ENCODE measurements at regions not wholly inside any gene's neighbourhood (a gene's known extent, or its start where the extent isn't known, plus 50 kb on each side); places are given as distances from the start of the nearest gene placed in this dataset.

DNA sequence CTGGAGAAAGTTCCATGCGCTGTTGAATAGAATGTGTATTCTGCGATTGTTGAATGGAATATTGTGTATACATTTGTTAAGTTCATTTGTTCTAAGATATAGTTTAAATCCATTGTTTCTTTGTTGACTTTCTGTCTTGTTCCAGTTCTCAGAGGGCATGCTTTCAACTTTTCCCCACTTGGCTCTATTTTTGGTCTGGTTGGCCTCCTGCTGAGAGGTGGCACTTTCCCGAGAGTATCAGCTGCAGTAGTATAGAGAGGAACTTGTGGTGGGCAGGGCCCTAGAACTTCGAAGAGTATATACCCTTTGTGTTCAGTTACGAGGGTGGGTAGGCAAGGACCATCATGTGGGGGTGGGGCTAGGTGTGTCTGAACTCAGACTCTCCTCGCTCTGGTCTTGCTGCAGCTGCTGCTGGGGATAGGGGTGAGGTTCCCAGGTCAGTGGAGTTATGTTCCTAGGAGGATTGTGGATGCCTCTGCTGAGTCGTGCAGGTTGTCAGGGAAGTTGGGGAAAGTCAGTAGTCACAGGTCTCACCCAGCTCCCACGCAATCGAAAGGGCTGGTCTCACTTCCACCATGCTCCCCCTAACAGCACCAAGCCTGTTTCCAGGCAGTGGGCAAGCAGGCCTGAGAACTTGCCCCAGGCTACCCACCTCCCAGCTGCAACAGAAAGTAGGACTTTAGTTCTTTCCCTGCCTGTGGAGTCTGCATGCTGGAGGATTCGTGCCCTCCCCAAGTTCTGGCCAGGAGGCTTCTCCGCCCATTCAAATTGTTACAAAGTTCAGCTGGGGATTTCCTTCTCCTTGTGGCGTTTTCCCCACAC lies 118.9 kb upstream of the SSTR4 start:
- no peak for DNase-seq (ENCODE audit: low read depth in 2 of 2)

DNA sequence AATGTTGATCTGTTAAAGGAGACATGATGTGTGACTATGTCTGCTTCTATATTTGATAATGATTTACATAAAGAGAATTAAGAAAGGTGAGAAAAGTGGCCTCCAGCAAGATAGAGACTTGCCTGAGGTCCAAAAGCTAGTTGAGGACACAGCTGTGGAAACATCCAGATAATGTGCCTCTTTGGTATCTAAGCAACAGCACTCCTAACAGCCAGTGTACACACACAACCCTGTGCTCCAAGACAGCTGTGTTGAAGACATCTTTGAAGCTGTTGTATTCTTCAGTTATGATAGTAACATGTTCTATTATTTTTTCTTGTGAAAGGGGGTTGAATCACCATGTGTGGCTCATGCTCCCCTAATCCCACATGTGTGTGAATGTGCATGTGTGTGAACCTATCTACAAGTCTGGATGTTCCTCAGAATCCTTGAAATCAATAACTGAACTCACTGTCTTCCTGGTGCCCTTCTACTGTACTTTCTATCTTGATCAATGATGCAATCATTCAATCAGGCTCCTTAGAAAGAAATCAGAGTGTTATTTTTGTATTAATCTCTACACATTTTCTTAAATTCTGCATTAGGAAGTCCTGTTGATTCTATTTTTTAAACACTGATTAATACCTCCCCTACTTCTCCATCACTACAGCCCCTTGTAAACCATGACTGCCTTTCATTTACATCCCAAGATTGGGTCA lies 116.7 kb upstream of the SSTR4 start:
- DNase-seq (ENCODE audit: low read depth in 2 of 2) = no peak

DNA sequence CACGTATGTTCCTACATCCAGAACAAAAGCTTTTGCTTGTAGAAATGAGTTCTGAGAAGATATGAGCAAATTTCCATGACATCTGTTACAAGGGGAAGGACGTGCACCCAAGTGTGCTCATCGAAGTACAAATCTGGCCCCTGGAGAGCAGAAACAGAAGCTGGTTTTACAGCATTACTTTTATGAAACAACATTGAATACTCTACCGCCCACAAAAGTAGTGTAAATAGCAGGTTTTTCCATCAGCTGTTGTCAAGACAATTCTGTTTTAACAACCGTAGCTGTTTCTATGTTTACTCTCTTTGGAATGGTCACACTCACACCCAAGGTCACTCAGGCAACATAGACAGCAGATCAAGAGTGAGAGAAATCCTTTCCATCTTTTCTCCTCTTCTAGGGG lies 114.2 kb upstream of the SSTR4 start:
- DNase-seq (ENCODE audit: low read depth in 2 of 2) = no peak

DNA sequence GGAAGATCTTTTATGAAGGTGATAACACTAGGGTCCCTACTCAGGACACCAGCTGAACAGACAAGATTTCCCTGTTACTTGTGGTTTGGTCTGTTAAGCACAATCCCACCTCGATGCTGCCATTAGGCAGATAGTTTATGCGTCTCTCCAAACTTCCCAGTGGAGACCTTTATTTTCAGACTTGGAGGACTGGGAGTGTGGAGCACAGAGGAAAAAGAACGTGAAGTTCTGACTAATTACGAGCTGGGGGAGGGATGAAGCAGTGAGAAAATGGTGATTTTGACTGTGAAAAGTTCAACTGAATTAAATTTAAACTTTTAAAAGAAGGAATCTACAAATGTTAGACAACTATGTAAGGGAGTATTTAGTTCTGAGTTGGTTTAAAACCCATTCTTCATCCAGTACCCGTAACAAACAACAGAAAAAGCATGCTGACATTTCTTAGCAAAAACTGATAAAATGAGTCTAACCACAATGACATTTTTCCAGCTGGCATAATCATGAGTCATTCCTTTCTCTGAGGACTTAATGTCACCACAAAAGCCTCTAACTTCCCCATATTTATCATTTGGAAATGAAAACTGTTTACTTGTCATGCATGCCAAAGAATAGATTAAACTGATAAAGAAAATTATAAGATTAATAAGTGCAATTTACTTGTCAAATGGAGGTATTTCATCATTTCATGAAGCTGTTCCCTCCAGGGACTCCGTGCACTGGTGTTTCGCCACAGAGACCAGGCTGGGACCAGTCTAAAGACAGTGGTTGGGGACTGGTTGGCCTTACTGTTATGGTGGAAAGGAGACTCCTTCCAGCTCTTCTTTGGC lies 113.3 kb upstream of the SSTR4 start:
- peak; percentile 63 to 68 for DNase-seq (ENCODE audit: low read depth in 2 of 2)

DNA sequence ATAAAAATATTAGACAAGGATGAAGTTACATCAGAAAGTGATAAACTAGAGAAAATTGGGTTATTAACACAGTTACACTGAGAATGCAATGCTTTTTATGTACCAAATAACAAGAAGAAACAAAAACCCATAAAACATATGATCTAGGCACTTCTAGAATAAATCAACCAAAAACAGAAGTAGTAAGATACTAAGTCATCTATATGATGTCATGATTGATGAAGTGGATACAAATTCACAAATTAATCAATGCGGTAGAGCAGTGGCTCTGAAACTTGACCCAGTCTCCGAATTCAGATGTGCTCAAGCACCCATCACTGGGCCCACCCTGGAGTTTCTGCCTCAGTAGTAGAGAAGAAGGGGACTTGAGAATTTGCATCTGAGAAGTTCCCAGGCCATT lies 112.1 kb upstream of the SSTR4 start:
- DNase-seq (ENCODE audit: low read depth in 2 of 2) = no peak

DNA sequence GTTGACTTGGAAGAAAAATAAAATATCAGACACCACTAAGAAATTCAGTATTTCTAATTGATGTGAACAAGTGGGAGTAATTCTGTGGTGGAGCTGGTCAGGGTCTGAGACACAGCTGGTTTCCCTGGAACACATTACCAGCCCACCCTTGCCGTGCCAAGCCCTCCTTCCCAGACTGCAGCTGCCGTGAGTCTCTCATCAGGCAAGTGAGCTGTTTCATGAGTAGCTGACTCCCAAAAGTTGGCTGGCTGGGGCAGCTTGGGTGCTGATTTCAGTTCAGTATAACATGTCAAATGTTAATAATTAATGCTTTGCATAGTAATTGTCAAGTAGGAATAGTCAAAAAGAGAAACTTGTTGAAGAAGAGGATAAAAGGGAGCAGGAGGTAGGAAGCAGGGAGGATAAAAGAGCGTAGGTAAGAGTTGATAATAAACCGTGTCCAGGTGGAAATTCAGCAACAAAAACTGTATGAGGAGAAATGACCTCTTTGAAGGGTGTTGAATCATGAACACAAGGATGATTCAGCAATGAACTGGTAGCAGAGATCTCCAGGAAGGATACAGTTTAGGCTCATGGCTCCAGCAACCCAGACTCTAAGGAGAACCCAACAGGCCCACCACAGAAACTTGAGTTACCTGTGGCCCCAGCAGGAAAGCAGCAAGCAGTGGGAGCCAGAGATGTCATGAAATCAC lies 110.9 kb upstream of the SSTR4 start:
- no peak for DNase-seq (ENCODE audit: low read depth in 2 of 2)

DNA sequence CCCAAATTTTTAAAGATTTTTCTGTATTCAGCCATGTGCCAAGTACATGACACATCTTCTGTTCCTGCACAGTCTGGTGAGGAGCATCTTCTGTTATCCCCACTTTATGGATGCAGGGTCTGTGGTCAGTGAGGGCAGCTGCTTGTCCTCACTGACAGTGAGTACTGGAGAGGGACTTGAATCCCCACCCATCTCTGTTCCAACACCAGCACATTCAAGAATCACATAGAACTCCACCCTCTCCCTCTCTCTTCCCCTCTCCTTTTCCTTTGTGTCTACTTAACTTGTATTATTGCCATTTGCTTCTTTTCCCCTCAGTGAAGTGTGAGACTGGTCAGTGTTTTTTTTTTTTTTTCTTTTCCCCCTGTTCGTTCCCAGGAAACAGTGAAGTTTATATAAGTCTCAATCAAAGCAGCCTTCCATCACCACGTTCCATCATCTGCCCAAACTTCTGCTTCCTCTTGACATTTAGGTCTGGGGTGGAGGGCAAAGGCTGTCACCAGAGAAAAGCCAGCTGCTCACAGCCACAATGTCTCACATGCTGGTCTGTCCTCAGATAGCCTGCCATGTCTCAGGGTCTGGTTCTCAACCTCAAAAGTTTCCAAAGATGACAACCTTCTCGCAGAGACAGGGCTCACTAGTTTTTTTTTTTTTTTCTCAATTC lies 110.0 kb upstream of the SSTR4 start:
- no peak for DNase-seq (ENCODE audit: low read depth in 2 of 2)

DNA sequence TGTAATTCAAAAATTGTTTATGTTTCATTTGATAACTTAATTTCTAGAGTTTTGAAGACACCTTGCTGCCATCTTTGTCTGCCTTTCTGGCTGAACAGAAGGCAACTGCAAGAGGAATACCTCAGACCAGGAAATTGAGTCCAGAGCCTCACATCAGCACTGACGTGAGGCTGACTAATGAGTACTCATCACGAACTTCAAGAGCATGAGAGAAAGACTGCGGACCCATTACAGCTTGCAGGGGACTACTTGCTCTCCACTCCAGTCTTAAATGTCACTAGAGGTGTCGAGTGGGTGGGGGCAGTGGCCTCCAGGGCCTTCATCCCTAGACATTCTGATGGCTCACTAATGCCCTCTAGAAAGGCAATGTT lies 109.5 kb upstream of the SSTR4 start:
- DNase-seq (ENCODE audit: low read depth in 2 of 2) = no peak

DNA sequence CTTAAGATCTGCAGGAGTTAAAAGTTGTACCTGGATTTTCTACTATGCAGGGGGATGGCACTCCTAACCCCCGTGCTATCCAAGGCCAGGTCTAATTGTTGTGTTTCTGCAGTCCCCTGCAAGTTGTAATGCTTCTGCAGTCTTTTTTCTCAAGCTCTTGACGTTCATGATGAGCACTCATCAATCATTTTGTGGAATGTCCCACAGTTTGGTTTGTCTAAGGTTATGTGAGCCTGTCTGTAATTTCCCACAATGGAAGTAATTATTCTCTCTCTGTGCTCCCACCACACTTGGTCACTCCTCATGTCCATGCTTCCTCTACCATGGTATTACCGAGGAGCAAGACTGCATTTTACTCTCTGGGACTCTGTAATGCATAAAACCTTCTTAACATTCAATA lies 107.6 kb upstream of the SSTR4 start:
- DNase-seq (ENCODE audit: low read depth in 2 of 2) = no peak

DNA sequence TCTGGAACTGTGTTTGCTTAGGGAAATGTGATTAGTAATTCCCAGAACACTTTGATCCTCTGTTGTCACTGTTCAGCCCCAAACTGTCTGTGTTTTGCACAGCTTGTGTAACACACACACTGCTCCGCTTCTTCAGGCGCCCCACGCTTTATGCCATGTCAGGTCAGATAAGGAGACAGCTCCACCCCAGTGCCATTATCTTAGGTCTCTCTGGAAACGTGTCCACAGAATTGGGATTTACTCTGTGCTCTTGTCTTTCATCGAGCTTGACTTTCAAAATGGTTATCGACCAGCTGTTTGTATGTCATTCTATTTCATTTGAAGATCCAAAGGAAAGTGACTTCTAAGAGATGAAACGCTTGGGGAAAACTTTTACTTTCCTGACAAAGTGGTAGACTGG lies 106.4 kb upstream of the SSTR4 start:
- no peak for DNase-seq (ENCODE audit: low read depth in 2 of 2)

DNA sequence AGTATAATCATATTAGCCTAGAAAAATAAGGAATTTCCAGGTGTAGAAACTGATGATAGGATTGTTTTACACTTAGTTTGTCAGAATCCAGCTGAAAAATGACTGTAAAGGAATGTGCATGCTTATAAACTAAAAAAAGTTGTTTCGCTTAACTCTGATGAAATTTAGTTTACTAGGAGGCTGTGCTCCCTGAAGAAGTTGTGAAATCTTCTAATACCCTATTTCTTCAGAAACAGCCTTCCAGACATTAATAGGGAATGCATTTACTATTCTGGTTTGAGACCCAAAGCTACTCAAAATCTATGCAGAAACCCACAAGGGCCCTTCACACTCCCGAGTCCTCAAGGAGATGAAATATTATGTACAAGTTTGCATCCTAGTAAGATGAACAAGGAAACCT lies 105.5 kb upstream of the SSTR4 start:
- DNase-seq (ENCODE audit: low read depth in 2 of 2) = no peak

DNA sequence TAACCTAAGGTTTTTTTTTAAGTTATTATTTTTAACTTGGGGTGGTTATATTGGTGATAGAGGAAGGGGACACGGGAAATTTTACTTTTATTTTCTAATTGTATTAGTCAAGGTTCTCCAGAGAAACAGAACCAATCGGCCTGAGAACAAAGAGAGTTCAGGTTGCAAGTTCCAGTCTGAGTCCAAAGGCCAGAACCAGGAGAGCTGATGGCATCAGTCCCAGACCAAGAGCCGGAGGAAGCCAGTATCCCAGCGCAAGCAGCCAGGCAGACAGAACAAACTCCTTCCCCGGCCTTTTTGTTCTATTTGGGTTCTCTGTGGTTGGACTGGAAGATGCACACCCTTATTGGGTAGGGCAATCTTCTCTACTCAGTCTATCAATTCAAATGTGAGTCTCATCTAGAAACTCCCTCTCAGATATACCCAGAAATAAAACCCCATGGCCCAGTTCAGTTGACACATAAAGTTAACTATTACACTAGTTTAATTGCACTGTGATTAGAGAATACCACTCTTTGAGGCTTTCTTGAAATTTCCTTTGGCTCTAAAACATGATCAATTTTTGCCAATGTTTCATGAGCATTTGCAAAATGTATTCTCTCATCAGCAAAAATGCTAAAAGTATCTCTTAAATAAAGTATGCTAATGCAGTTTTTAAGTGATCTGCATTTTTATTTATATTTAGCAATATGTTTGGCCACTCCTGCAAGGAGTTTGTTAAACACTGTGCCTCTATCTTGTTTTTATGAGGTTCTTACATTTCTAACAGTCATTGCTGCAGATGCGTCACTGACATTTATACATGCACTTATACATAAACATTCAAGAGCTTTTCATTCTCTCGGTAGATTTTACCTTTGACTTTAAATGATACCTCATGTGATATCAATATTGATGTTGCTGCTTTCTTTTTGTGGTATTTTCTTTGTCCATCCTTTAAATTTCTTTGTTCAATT lies 103.2 kb upstream of the SSTR4 start:
- no peak for DNase-seq (ENCODE audit: low read depth in 2 of 2)

DNA sequence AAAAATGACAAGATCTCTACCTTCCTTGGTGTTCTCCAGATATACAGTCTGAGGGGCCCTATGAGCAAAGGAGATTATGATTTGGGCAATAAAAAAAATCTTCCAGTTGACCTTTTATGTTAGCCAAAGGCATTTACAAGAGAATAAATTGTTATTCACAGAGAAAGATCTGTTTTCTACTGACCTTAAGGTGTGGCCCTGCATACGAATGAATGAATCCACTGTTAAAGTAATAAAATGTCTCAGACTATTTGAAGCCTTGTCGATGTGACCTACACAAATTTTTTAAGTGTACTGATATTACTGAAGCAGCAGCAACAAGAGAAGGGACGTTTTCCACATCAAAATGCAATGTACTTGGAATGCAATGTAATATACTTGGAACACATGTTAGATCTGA lies 95.9 kb upstream of the SSTR4 start:
- no peak for DNase-seq (ENCODE audit: low read depth in 2 of 2)

DNA sequence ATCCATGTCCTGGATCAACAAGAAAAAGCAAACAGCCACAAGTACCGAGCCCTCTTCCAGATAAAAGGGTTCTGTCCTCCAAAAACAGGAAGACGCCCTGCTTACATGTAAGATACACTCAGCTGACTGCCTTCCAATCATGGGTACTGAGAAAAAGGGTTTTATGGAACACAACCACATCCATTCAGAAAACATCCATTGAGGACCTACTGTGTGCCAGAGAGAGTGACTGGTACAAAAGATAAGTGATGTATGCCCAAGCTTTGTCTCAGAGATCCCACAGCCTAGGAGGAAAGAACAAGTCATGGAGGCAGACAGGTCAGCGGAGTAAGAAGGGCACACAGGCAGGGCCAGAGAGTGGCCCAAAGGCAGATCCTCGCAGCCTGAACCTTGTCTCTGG lies 94.8 kb upstream of the SSTR4 start:
- DNase-seq (ENCODE audit: low read depth in 2 of 2) = no peak

DNA sequence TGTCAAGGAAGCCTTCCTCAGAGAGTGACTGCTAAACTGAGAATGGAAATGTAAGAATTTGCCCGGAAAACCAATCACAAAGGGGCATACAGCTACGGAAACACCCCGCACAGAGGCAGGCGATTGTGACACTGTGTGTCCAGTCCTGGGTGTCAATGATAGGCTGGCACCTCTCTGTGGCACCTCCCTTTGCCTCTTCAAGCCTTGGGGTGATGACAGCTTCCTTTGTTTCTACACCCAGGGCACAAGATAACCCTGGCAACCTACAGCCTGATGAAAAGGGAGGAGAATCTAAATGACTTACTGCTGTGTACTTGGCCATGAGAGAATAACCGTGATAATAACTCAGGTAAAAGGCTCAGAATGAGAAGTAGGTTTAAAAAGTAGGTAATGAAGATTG lies 93.6 kb upstream of the SSTR4 start:
- DNase-seq (ENCODE audit: low read depth in 2 of 2) = no peak

DNA sequence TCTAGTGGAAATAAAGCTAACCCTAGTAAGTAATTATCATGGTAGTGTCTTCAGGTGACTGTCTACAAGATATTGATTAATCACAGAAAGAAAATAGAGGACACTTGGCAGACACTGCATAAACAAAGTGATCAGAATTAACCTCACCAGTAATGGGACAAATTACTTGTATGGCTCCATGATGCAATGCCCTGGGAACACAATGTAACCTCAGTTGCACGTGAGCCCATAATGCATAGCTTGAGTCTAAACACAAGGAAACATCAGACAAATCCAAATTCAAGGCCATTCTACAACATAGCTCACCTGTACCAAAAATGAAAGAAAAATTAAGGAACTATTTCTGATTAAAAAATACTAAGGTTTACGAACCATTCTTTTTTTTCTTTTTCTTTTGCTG lies 92.4 kb upstream of the SSTR4 start:
- no peak for DNase-seq (ENCODE audit: low read depth in 2 of 2)

DNA sequence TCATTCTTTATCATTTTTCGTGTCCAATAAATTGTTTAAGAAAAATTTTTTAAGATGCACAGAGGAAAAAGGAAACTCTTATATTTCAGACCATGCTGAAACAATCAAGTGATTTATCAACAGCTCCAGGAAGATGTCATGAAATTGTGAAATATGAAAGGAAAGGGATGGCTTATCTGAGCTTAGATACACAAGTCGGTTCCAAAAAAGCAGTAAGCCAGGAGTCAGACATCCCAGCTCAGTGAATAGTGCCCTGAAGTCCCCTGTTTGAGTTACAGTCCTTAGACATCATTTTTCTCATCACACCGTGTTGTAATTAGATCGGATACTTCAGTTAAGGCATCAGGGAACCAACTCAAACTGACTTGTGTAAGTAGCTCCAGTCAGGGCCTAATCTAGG lies 91.0 kb upstream of the SSTR4 start:
- DNase-seq (ENCODE audit: low read depth in 2 of 2) = no peak

DNA sequence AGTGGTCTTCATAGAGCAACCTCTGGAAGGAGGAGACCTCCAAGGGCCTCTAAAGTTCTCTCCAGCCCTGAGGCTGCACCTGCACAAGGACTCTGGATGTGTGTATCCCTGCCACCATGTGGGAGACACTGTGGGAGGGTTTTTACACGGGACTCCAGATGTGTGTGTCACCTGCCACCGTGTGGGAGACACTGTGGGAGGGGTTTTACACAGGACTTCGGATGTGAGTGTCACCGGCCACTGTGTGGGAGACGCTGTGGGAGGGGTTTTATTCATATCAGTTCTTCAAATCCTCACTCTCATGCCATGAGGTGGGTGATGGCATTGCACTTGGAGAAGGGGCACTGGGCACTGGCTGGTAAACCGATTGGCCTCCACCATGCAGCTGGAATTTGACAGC lies 90.2 kb upstream of the SSTR4 start:
- DNase-seq (ENCODE audit: low read depth in 2 of 2) = no peak

DNA sequence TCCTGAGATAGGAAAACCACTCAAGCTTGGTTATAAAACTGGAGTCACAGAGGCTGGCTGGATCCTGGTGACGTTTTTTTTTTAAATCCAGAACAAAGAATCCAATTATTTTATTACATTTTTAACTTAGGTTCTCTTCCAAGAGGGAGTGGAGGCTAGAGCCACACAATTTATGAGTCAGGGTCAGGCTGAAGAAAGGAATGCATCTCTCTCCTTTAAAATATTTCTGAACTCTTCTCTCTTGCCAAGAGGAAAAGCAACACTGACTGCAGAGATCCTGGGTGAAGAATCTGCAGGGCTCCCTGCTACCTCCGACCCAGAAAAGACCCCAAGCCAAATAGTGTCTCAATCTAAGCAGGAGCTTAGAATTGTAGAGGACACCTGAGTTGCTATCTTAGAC lies 88.5 kb upstream of the SSTR4 start:
- no peak for DNase-seq (ENCODE audit: low read depth in 2 of 2)

DNA sequence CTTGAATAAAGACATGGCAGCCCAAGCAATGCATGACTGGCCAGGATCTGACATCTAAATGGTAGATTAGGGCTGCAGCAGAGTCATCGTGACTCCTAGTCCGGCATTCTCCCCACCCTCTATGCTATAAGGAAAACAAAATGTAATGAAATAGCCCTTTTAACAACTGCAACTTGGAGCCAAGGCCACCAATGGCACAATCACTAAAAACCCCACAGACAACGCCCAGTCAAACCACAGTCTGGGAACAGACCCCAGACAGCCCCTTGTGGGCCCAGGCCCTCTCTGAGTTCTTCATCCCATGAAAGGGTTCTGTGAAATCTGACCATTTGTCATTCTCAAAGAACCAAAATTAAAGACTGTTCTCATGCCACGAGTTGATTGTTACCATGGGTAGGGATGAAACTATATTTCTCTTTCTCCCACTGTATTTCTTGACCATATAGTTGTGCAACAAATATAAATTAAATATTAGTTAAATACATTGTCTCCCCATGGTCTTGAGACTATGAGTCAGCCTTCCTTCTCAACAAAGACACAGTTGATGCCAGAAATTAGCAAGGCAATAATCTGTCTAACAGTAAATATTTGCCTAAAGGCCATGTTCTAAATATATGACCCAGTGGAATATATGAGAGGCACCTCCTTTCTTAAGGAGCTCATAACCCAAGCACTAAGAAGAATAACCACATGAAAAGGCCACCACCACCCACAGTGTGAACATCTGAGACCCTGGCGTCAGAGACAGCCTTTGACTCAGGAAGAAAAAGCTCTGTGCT lies 85.6 kb upstream of the SSTR4 start:
- no peak for DNase-seq (ENCODE audit: low read depth in 2 of 2)
